NCI-H146 treated with DMSO at 0.1 percent for 48 hours (cell line): ENCODE measurements at regions not wholly inside any gene's neighbourhood (a gene's known extent, or its start where the extent isn't known, plus 50 kb on each side); places are given as distances from the start of the nearest gene placed in this dataset.
"Not testable (repeated sequence)": the region's sequence is repeated elsewhere in the genome, so short reads cannot be mapped to it uniquely, and the experiment has no call there.

Experiments used
- DNase-seq: peaks from one replicate; lab custom pipeline; 2025; ENCODE audit not compliant: unreplicated experiment; lab: John Stamatoyannopoulos, UW

DNA sequence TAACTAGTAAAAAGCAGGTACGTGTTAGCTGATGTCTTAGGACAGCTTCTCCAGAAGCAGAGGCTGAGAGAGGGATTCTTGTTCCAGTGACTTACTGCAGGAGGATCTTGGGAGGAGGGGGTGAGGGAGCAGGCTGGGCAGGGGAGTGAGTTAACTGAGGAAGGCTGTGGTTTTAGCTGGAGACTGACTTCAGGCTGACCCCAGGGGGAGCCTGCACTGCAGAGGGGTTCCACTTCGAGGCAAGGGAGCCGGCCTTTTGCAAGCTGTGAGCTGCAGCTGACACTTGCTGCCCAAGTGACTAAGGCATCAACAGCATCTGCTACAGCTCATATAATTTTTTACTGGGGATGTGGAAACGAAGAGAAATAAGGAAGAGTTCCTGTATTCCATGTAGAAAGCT is 50.4 kb upstream of the SOD1 start:
- no peak for DNase-seq

DNA sequence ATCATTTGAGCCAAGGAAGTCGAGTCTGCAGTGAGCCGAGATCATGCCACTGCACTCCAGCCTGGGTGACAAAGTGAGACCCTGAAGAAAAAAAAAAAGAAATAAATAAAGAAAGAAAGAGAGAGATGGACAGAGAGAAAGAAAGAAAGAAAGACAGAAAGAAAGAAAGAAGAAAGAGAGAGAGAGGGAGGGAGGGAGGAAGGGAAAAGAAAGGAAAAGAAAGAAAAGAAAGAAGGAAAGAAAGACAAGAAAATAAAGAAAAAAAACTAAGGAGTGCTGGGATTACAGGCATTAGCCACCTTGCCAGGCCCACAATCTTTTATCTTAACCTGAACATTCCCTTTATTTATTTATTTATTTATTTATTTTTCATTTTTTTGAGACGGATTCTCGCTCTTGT is 51.7 kb upstream of the SOD1 start:
- no peak for DNase-seq

GRCh38 chr21:31606081-31606874 is 53.2 kb upstream of the SOD1 start:
- DNase-seq = no peak

GRCh38 chr21:31604591-31605190 is 54.8 kb upstream of the SOD1 start:
- DNase-seq = peak; percentile 56

- DNase-seq = no peak
These were observed 59.9 kb upstream of the SOD1 start for GRCh38 chr21:31599563-31599962.

DNA sequence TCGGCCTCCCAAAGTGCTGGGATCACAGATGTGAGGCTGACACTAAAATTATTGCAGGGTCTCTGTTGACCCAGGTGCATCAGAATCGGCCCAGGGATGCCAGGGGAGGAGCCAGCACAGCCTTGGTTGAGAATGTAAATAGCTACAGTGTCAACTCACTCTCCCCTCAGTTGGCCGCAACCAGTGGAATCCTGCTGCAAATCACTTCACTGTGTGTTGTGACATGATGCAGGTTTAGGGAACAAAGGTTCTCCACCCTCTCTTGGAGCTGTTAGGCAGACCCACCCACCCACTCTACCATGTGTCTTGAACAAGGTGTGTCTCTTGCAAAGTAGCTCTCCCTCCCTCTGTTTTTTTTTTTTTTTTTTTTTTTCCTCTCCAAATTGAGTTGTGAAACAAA is 60.5 kb upstream of the SOD1 start:
- DNase-seq = no peak

- no peak for DNase-seq
These were observed 61.8 kb upstream of the SOD1 start for GRCh38 chr21:31597683-31598082.

DNA sequence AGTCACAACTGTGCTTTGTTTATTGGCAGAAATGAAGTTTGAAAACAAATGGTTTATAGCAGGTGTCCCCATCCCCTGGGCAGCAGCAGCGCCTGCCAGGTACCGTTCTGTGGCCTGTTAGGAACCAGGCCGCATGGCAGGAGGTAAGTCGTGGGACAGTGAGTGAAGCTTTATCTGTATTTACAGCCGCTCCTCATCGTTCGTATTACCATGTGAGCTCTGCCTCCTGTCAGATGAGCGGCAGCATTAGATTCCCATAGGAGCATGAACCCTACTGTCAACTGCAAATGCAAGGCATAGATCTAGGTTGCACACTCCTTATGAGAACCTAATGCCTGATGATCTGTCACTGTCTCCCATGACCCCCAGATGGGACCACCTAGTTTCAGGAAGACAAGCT is 63.4 kb upstream of the SOD1 start:
- DNase-seq = no peak

- DNase-seq = no peak
These were observed 64.8 kb upstream of the SOD1 start for GRCh38 chr21:31594726-31595125.

GRCh38 chr21:31594279-31594678 is 65.2 kb upstream of the SOD1 start:
- DNase-seq = no peak

DNA sequence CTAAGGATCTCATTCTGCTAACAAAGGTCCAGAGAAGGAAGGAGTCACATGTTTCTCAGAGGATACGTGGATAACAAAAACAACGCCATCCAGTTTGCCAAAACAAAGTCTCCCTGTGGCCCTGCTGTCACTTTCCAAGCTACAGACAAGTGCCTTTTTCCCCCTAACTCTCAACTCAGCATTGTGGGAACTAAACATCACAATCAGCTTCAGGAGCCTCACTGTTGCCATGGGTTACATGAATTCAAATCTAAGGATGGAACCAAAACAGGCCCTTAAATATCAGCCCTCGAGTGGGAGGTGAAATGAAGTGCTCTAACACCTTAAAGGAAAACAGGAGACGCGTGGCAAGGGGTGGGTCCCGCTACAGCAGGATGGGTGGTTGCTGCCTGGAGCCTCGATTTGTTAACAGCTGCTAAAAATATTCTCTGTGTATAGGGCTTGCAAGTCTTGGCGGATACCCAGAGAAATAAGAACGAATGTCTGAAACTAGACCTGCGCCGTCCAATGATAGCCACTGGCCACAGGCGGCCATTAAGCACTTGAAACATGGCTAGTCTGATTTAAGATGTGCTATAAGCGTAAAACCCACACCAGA is 66.4 kb upstream of the SOD1 start:
- DNase-seq = no peak

- DNase-seq = no peak
These were observed 67.0 kb upstream of the SOD1 start for GRCh38 chr21:31592516-31592915.

GRCh38 chr21:31589820-31590219 is 69.7 kb upstream of the SOD1 start:
- DNase-seq = no peak

GRCh38 chr21:31586118-31586517 is 73.4 kb upstream of the SOD1 start:
- DNase-seq = no peak

- DNase-seq = not testable (repeated sequence)
These were observed 75.6 kb upstream of the SOD1 start for GRCh38 chr21:31583937-31584336.

DNA sequence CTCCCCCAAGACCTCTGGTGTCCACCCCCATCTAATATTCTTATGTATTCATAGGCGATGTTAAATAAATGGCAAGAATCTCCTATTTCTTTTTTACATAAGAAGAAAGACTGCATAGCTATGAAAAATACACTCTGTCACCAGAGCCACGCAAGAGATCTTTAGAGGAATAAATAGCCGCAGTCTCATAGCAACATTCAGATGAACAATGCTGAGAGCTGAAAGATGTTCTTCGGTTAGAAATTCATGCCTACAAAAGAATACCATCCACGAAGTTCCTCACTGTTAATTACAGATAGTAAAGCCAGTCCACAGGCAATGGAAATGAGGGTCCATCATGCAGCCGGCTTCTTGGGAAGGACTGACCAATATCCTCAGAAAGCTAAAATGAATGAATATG is 76.0 kb upstream of the SOD1 start:
- no peak for DNase-seq

DNA sequence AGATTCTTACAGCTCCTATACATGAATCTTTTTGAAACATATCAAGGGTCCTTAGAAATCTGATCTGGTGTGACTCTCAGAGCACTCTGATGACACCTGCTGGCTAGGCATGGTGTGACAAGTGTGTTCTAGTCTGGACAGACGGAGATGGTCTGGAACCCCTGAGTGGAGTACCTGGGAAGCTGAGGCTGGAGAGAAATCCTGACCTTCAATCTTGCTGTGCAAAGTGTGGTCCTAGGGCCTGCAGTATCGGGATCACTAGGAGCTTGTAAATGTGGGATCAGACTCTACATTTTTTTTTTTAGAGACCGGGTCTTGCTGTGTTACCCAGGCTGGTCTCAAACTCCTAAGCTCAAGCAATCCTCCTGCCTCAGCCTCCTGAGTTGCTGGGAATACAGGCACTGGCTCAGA is 78.6 kb upstream of the SOD1 start:
- DNase-seq = peak; percentile 17

DNA sequence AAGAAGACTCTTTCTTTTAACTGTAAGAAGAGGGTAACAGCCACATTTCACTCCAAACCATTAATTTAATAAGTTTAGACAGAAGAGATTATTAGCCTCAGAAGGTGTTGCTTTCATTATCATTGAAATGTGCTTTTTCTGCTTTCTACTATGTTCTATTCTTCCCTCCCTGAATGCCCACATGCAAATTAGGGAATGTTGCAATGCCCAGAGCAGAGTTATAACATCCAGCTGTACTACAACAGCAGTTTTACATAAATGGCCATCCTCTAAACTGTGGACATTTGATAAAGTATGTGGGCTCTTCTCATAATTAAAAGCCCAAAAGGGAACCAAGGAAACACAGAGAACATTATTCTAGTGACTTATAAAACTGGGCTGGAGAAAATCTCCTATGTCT is 82.2 kb upstream of the SOD1 start:
- no peak for DNase-seq

- no peak for DNase-seq
These were observed 83.1 kb upstream of the SOD1 start for GRCh38 chr21:31576428-31576827.

GRCh38 chr21:31573217-31573616 is 86.3 kb upstream of the SOD1 start:
- no peak for DNase-seq

GRCh38 chr21:31571879-31572278 is 87.6 kb upstream of the SOD1 start:
- no peak for DNase-seq

- DNase-seq = no peak
These were observed 88.5 kb upstream of the SOD1 start for GRCh38 chr21:31570824-31571566.
